ENCODE measurements at regions not wholly inside any gene's neighbourhood (a gene's known extent, or its start where the extent isn't known, plus 50 kb on each side); places are given as distances from the start of the nearest gene placed in this dataset.

GRCh38 chrX:5015451-5015850 lies 1213.2 kb downstream of the NLGN4X start:
- no peaks in the 10 kb centered on the region for H3K9me2 ChIP-seq (replicated peaks; ENCODE audit: low read depth, low read length)
- H3K27me3 ChIP-seq (ENCODE audit: insufficient read depth, low read length, poor library complexity, severe bottlenecking): no peaks in the 10 kb centered on the region
- H3K4me2 ChIP-seq (ENCODE audit: low read depth, low read length, poor library complexity, severe bottlenecking): no peak overlapping the region
- H3K4me3 ChIP-seq (ENCODE audit: low read length, poor library complexity, severe bottlenecking): no peak overlapping the region
- H3K36me3 ChIP-seq (ENCODE audit: insufficient read depth, low read length): no peaks in the 10 kb centered on the region
- TF ChIP-seq CTCF (conservative IDR thresholded peaks at IDR 0.05; ENCODE audit: low read length): no peak
- H3K9me3 ChIP-seq (ENCODE audit: insufficient read depth, low read depth, low read length): no peaks in the 10 kb centered on the region
- no peaks in the 10 kb centered on the region for H3F3A ChIP-seq (ENCODE audit: low read depth)
- H3K79me2 ChIP-seq (ENCODE audit: insufficient read depth, low read length): no peaks in the 10 kb centered on the region
- no peaks in the 10 kb centered on the region for H4K20me1 ChIP-seq (ENCODE audit: insufficient read depth, low read length, poor library complexity, severe bottlenecking)
- no peaks in the 10 kb centered on the region for H3K4me1 ChIP-seq (ENCODE audit: insufficient read depth, low read length, poor library complexity, severe bottlenecking)
- no peak overlapping the region for H3K9ac ChIP-seq (ENCODE audit: low read depth, low read length, poor library complexity, severe bottlenecking)
- H2AFZ ChIP-seq (ENCODE audit: low read length): no peak overlapping the region

- Histone ChIP-seq H2AFZ (ENCODE audit: low read length) (no peak overlapping the region), H3F3A (ENCODE audit: low read depth) (no peaks in the 10 kb centered on the region), H3K4me3 (ENCODE audit: low read length, poor library complexity, severe bottlenecking) (no peak overlapping the region), H3K27me3 (ENCODE audit: insufficient read depth, low read length, poor library complexity, severe bottlenecking) (no peaks in the 10 kb centered on the region), H3K79me2 (ENCODE audit: insufficient read depth, low read length) (no peaks in the 10 kb centered on the region), H3K4me1 (ENCODE audit: insufficient read depth, low read length, poor library complexity, severe bottlenecking) (no peaks in the 10 kb centered on the region), H4K20me1 (ENCODE audit: insufficient read depth, low read length, poor library complexity, severe bottlenecking) (no peaks in the 10 kb centered on the region), H3K9me3 (ENCODE audit: insufficient read depth, low read depth, low read length) (no peaks in the 10 kb centered on the region), H3K36me3 (ENCODE audit: insufficient read depth, low read length) (no peaks in the 10 kb centered on the region), H3K9ac (ENCODE audit: low read depth, low read length, poor library complexity, severe bottlenecking) (no peak overlapping the region), H3K4me2 (ENCODE audit: low read depth, low read length, poor library complexity, severe bottlenecking) (no peak overlapping the region), H3K9me2 (replicated peaks; ENCODE audit: low read depth, low read length) (no peaks in the 10 kb centered on the region)
- TF ChIP-seq EZH2phosphoT487 (IDR thresholded peaks at IDR 0.05; ENCODE audit: borderline replicate concordance): no peak
- no peak for TF ChIP-seq CTCF (conservative IDR thresholded peaks at IDR 0.05; ENCODE audit: low read length)
These were observed 1233.8 kb downstream of the NLGN4X start for GRCh38 chrX:4994855-4995254.

GRCh38 chrX:4978613-4979012 lies 1250.1 kb downstream of the NLGN4X start:
- no peaks in the 10 kb centered on the region for H3K4me1 ChIP-seq (ENCODE audit: insufficient read depth, low read length, poor library complexity, severe bottlenecking)
- no peaks in the 10 kb centered on the region for H3F3A ChIP-seq (ENCODE audit: low read depth)
- H3K79me2 ChIP-seq (ENCODE audit: insufficient read depth, low read length): no peaks in the 10 kb centered on the region
- H3K9ac ChIP-seq (ENCODE audit: low read depth, low read length, poor library complexity, severe bottlenecking): no peak overlapping the region
- no peaks in the 10 kb centered on the region for H3K27me3 ChIP-seq (ENCODE audit: insufficient read depth, low read length, poor library complexity, severe bottlenecking)
- H3K36me3 ChIP-seq (ENCODE audit: insufficient read depth, low read length): no peaks in the 10 kb centered on the region
- TF ChIP-seq CTCF (conservative IDR thresholded peaks at IDR 0.05; ENCODE audit: low read length): no peak
- TF ChIP-seq EZH2phosphoT487 (IDR thresholded peaks at IDR 0.05; ENCODE audit: borderline replicate concordance): no peak
- H4K20me1 ChIP-seq (ENCODE audit: insufficient read depth, low read length, poor library complexity, severe bottlenecking): no peaks in the 10 kb centered on the region
- H3K4me3 ChIP-seq (ENCODE audit: low read length, poor library complexity, severe bottlenecking): no peak overlapping the region
- H3K4me2 ChIP-seq (ENCODE audit: low read depth, low read length, poor library complexity, severe bottlenecking): no peak overlapping the region
- no peaks in the 10 kb centered on the region for H3K9me2 ChIP-seq (replicated peaks; ENCODE audit: low read depth, low read length)
- H3K9me3 ChIP-seq (ENCODE audit: insufficient read depth, low read depth, low read length): no peaks in the 10 kb centered on the region
- H2AFZ ChIP-seq (ENCODE audit: low read length): no peak overlapping the region

Measured in Loucy (cell line).